ENCODE measurements at regions not wholly inside any gene's neighbourhood (a gene's known extent, or its start where the extent isn't known, plus 50 kb on each side); places are given as distances from the start of the nearest gene placed in this dataset.
A peak's percentile ranks its signal among the peaks of the same experiment; 100 is the strongest.

GRCh38 chr2:42951263-42951938 is 159.0 kb upstream of the HAAO start:
- intact Hi-C loops (cut with DNase I) = loop anchor here (10.0 kb wide), 1 partner anchor 533 kb away; no protein-coding TSS in a partner anchor
- DNase-seq (ENCODE audit: low spot score) = no peak
- peak; percentile 47 for ATAC-seq

- intact Hi-C loops (cut with DNase I) = loop anchor here (5.0 kb wide), 1 partner anchor 278 kb away; the partner anchor contains the start of gene ZFP36L2
- ATAC-seq (no peak), DNase-seq (ENCODE audit: low spot score) (no peak)
Observed at GRCh38 chr2:42949125-42949524, 156.7 kb upstream of the HAAO start.

GRCh38 chr2:42947809-42948600 is 155.6 kb upstream of the HAAO start:
- intact Hi-C loops (cut with DNase I) = loop anchor here (5.0 kb wide), 1 partner anchor 279 kb away; the partner anchor contains the start of gene ZFP36L2
- no peak for ATAC-seq
- DNase-seq (ENCODE audit: low spot score) = no peak

GRCh38 chr2:42944779-42945415 is 152.5 kb upstream of the HAAO start:
- ATAC-seq = no peak
- no peak for DNase-seq (ENCODE audit: low spot score)
- intact Hi-C loops (cut with DNase I) = loop anchor here (5.0 kb wide), 1 partner anchor 282 kb away; the partner anchor contains the start of gene ZFP36L2

- intact Hi-C loops (cut with DNase I) = no loop called here
- no peak for DNase-seq (ENCODE audit: low spot score)
- ATAC-seq = no peak
Observed at GRCh38 chr2:42942990-42943493, 150.7 kb upstream of the HAAO start.

GRCh38 chr2:42942214-42942989 is 150.0 kb upstream of the HAAO start:
- intact Hi-C loops (cut with DNase I) = no loop called here
- DNase-seq (ENCODE audit: low spot score) (no peak), ATAC-seq (no peak)

- DNase-seq (ENCODE audit: low spot score) = no peak
- intact Hi-C loops (cut with DNase I) = no loop called here
Observed at GRCh38 chr2:42941633-42942176, 149.3 kb upstream of the HAAO start.

GRCh38 chr2:42939411-42940206 is 147.2 kb upstream of the HAAO start:
- ATAC-seq = no peak
- intact Hi-C loops (cut with DNase I) = no loop called here
- no peak for DNase-seq (ENCODE audit: low spot score)

More at GRCh38 chr2:42941633-42942176, 149.3 kb upstream of the HAAO start:
- ATAC-seq = no peak

GRCh38 chr2:42938671-42939370 is 146.4 kb upstream of the HAAO start:
- intact Hi-C loops (cut with DNase I) = no loop called here
- ATAC-seq (no peak), DNase-seq (ENCODE audit: low spot score) (no peak)

GRCh38 chr2:42937171-42937875 is 144.9 kb upstream of the HAAO start:
- intact Hi-C loops (cut with DNase I) = no loop called here
- DNase-seq (ENCODE audit: low spot score) (no peak), ATAC-seq (peak; percentile 1)

- ATAC-seq = peak; percentile 63
- intact Hi-C loops (cut with DNase I) = no loop called here
- no peak for DNase-seq (ENCODE audit: low spot score)
Observed at GRCh38 chr2:42935692-42936671, 143.6 kb upstream of the HAAO start.

GRCh38 chr2:42934580-42935186 is 142.3 kb upstream of the HAAO start:
- no peak for DNase-seq (ENCODE audit: low spot score)
- no peak for ATAC-seq
- intact Hi-C loops (cut with DNase I) = no loop called here

GRCh38 chr2:42933824-42934254 is 141.5 kb upstream of the HAAO start:
- DNase-seq (ENCODE audit: low spot score) = no peak
- intact Hi-C loops (cut with DNase I) = no loop called here
- ATAC-seq = no peak

- DNase-seq (ENCODE audit: low spot score) = no peak
- no peak for ATAC-seq
Observed at GRCh38 chr2:42932271-42933151, 140.1 kb upstream of the HAAO start.

More at GRCh38 chr2:42932271-42933151, 140.1 kb upstream of the HAAO start:
- intact Hi-C loops (cut with DNase I) = no loop called here
